Non-pigmented ciliary epithelial cell (primary cell): ENCODE measurements at regions not wholly inside any gene's neighbourhood (a gene's known extent, or its start where the extent isn't known, plus 50 kb on each side); places are given as distances from the start of the nearest gene placed in this dataset.

Experiments
- DNase-seq: peaks from one replicate; pipeline ENCODE4 v3.0.0-alpha.2; 2010; ENCODE audit warnings: low read depth

- DNase-seq, result no peak
Observed at GRCh38 chr3:117665296-117665695, 955.7 kb downstream of the TUSC7 start.

DNA sequence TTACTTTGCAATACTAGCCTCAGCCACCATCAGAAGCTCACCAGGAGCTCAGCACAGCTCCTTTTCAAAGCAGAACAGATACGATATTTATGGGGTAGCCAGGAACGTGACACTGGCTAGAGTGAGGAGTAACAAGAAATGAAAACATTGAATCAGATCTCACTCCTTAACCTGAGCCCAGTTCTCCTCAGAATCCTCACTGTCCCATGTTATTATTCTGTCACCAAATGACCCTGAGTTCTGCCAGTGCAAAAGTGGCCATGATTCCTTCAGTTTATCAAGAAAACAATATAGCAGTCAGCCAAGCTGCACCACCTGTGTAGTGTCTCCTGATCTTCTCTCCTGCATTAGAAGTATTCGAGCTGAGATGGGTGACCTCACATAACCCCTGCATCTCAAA is 956.7 kb downstream of the TUSC7 start:
- DNase-seq, result no peak

DNA sequence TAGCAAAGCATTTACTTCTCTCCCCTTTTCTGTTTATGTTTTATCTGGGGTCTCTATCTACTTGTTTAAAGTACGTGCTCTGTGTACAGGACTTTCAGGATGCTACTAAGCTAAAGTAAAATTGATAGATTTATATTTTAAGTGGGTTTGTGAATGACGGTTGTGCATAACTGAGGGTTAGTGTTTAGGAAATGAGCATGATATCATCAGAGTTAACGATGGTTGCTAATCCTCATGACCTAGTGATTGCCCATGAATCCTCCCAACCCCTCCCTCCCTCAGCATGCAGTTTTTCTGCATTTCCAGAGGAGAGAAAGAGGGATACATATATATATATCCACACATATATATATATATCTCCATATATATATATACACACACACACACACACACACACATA is 957.2 kb downstream of the TUSC7 start:
- no peak for DNase-seq

DNA sequence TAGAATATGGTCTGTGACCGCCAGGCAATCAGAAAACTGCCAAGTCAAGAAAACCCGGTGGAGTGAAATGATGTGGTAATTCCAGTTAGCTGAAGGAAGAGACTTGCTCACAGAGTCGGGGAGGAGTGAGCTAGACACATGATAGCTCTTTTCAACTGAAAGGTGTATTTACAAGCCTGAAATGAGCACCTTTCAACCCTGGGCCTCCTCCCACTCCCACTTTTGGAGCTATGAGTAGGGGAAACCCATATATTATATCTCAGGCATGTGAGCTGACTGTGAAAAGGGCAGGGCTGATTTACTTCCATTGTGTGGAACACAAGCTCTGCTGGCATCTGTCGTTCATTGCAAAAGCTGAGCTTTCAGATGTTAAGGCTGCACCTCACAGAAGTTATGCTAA is 960.2 kb downstream of the TUSC7 start:
- DNase-seq, result no peak

DNA sequence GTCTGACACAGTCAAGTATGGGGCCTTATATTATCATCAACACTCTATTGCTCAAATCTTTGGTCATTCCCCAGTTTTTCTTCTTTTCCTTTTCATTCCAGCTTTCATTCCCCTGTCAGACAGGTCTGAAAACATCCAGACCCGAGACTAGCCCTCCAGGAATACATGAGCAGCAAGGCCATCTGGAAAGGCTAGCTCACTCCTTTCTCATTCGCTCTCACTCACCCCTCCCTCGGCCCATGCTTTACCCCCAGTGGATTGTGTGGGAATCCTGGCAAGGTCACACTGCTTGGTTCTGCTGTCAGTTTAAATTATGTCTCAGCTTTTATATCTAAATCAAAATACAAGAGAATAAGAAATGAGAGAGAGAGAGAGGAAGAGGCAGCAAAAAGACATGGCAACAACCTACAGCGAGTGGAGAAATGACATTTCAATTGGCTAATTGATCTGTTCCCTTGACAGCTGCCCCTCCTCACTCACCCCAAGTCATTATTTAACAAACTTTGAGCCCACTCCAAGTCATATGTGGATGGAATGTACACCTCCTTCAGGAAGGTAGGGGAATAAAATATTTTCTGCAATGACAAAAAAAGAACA is 962.2 kb downstream of the TUSC7 start:
- no peak for DNase-seq

- DNase-seq, result no peak
Observed at GRCh38 chr3:117674321-117674720, 964.7 kb downstream of the TUSC7 start.

GRCh38 chr3:117681619-117682018 is 972.0 kb downstream of the TUSC7 start:
- no peak for DNase-seq

- DNase-seq, result no peak
Observed at GRCh38 chr3:117687096-117687495, 977.5 kb downstream of the TUSC7 start.

- DNase-seq, result no peak
Observed at GRCh38 chr3:117688583-117688982, 979.0 kb downstream of the TUSC7 start.

DNA sequence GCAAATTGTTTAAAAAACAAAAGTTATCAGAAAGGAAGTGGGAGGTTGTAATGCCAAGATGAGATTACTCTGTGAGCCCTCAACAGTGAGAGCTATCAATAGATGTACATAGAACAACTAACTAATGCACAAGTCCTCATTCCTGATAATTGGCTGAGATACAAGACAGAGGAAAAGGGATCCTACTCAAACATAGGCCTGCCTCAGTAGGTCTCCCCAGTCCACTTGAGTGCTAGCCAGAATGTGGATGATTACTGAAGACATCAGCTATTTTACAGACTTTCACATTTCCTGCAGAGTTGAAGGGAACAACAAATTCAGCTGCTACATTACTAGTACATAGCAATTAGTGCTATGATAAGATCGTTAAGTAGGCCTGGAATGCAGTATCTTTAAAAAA is 981.9 kb downstream of the TUSC7 start:
- no peak for DNase-seq

DNA sequence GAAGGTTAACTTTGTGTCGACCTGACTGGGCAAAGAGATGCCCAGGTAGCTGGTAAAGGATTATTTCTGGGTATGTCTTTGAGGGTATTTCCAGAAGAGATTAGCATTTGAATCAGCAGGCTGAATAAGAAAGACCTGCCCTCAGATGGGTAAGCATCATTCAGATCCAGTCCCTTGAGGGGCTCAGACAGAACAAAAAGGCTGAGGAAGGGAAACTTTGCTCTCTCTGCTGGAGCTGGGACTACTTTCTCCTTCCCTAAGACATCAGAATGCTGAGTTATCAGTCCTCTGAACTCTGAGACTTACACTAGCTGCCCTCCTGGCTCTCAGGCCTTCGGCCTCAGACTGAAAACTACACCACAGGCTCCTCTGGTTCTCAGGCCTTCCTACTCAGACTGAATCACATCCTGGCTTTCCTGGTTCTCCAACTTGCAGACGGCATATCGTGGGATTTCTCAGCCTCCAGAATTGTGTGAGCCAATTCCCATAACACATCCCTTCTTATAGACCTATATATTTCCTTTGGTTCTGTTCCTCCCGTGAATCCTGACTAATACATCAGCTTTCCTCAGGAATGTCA is 982.9 kb downstream of the TUSC7 start:
- DNase-seq, result peak; percentile 34

DNA sequence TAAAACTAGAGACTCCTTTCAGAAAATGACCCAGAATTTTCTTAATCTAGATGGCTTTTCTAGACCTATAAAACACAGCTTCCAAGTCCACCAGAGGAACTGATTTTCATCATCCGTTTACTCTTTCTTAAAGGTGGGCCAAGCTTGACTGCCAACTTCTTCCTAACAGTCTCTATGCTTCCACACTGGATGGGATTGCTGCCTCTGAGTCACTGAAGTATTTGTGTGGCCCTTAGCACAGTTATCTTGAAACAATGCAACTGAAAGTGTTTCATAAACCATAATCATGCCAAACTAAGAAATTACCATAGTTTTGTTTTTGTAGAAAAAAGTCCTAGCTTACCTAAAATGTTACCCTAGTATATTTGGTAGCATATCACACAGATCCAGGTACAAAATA is 985.7 kb downstream of the TUSC7 start:
- no peak for DNase-seq

DNA sequence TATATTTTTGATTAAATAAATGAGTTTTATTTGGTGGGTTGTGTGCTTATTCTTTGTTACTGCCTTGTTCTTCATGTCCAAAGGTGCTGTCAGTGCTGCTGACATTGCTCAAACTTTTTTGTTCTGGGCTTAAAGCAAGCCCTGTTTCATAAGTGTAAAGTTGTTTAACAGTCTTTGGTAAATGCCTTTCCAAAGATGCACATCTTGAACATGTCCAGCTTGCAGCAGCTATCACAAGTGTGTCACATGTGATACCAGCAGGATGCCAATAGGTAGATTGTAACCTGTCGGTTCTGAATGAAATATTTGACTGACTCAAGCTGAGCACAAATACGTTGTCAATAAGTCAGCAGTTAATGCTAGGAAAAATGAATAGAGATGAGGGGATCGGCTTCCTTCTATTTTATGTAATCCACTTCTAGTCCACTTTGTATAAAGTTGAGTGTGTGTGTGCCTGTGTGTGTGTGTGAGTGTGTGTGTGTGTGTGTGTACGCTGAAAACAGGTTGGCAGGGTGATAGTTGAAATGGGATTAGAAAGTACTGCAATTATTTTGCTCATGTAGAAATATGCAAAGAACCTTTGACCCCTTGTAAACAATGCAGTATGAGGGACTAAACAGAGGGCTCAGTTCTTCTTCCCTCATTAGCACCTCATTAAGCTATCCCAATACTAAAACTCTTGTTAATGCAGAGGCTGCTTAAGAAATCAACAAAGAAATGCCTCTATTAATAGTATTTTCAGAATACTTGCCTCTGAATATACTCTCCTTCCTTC is 986.5 kb downstream of the TUSC7 start:
- no peak for DNase-seq

- DNase-seq, result no peak
Observed at GRCh38 chr3:117696851-117697407, 987.4 kb downstream of the TUSC7 start.

- DNase-seq, result no peak
Observed at GRCh38 chr3:117699058-117699457, 989.5 kb downstream of the TUSC7 start.

DNA sequence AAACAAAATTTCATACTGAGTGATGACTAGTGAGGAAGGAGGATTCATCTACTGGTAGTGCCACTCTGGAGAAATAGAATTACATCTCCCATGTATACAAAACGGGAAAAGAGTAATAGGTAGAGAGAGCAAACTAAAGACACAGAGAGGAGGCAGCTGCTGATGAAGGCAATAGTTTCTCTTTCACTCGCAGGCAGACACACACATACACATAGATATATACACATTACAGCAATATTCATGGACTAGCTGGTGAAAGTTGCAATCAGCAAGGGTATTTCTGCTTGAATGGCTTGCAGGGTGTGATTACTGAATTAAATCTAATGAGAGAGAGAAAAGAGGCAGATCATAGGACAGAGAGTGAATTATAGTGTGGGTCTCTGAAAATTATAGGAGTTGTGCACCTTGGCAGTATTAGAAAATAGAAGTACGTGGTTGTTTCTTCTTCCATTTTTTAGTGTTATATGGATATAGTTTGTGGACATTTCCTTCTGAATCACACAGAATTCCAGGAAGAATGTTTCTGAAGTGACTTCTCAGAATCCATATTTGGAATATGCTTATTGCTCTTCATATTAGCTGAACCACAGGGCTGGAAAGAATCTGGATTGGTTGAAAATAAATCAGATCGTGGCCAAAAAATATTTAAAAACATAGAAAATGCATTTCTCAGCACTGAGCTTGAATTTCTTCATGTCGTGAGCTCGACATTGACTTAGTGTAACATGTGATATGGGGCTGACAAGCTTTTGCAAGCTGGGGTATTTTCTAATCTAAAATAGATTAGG is 991.2 kb downstream of the TUSC7 start:
- DNase-seq, result no peak

- DNase-seq, result no peak
Observed at GRCh38 chr3:117705011-117705410, 995.4 kb downstream of the TUSC7 start.

GRCh38 chr3:117706037-117706436 is 996.5 kb downstream of the TUSC7 start:
- peak; percentile 44 for DNase-seq

GRCh38 chr3:117706756-117707155 is 997.2 kb downstream of the TUSC7 start:
- DNase-seq, result no peak

DNA sequence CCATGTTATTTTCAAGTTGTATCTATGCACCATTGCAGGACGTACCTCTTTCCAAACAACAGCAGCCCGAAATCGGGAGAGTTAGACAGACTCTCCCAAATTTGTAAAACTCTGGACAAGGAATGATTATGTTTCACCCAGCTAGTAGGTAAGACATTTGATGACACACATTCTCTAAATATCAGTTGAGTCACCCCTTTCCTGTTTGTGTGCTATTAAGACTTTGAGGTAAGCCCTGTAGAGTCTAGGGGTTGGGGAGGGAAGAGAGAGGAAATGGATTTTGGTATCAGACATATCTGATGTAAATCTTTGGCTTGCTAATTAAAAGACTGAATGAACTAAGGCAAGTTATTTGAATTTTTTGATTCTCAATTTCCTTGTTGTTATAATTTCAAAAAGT is 999.0 kb downstream of the TUSC7 start:
- DNase-seq, result no peak

DNA sequence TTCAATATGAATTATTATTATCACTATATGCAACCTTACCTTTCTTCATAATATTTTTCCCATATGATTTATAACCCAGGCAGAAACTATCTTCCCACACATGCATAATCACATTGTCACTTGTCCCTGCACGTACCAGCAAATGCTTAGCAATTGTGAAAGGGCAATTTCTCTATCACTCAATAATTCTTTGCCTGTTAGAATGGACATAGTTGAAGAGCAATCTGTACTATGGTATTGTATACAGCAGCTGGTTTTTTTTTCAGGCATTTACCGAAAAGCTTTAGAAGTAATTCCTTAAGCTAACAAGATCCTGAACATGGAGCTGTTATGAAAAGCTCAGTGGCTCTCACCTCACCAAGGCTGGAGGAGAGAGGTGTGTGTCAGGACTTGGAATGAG is 999.5 kb downstream of the TUSC7 start:
- no peak for DNase-seq

DNA sequence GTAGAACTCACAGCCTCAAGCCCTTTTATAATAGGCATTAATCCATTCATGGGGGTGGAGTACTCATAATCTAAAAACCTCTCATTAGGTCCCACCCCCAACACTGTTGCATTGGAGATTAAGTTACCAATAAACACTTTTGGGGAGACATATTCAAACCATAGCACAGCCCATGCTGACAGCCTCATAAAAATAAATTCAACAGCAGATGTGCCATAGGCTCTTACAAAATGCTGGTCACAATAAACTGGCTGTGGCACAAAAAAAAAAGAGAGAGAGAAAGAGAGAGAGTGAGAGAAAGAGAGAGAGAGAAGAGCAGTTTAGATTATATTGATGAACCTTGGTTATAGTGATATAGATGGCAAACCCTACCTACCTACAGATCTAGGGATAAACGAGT is 1000.9 kb downstream of the TUSC7 start:
- DNase-seq, result no peak
